ENCODE measurements at regions not wholly inside any gene's neighbourhood (a gene's known extent, or its start where the extent isn't known, plus 50 kb on each side); places are given as distances from the start of the nearest gene placed in this dataset.

DNA sequence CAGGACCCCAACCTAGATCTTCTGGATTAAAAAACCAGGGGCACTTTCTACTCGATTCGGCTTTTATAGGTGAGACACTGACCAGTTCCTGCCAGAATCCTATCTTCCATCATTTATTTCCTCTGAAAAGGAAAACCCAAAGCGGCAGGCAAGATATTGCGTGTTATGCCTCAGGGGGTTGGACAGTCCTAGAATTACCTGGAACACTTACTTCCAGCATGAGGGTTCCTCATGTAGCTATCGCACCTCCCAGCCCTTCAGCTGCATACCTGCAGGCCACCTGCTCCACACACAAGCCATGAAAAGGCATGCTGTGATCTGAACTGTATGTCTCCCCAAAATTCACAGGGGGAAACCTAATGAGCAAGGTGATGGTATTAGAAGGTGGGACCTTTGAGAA, 58.3 kb upstream of the DLG1 start:
- TF ChIP-seq, protein P1, sequence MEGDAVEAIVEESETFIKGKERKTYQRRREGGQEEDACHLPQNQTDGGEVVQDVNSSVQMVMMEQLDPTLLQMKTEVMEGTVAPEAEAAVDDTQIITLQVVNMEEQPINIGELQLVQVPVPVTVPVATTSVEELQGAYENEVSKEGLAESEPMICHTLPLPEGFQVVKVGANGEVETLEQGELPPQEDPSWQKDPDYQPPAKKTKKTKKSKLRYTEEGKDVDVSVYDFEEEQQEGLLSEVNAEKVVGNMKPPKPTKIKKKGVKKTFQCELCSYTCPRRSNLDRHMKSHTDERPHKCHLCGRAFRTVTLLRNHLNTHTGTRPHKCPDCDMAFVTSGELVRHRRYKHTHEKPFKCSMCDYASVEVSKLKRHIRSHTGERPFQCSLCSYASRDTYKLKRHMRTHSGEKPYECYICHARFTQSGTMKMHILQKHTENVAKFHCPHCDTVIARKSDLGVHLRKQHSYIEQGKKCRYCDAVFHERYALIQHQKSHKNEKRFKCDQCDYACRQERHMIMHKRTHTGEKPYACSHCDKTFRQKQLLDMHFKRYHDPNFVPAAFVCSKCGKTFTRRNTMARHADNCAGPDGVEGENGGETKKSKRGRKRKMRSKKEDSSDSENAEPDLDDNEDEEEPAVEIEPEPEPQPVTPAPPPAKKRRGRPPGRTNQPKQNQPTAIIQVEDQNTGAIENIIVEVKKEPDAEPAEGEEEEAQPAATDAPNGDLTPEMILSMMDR (IDR thresholded peaks at IDR 0.05; ENCODE audit: insufficient read depth, low read depth, low read length), result no peak
- no peak overlapping the region for H3K4me3 ChIP-seq (ENCODE audit: low read depth, low read length)
- no peak for DNase-seq (ENCODE audit: low read depth)

DNA sequence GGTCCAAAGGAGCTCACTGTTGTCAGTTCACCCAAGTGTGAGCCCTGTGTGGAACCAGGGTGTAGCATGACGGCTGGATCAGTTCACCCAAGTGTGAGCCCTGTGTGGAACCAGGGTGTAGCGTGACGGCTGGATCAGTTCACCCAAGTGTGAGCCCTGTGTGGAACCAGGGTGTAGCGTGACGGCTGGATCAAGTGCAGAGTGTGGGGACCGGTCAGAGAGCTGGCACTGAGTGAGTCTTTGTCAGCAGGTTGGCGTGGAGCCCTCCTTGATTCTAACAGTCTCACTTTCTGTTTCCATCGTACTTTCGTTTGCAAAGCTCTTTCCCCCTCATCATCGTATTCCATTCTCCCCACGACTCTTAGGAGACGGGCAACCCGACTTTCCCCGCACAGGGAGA, 57.9 kb upstream of the DLG1 start:
- H3K4me3 ChIP-seq (ENCODE audit: low read depth, low read length), result no peak overlapping the region
- DNase-seq (ENCODE audit: low read depth), result no peak
- TF ChIP-seq, protein P1 (IDR thresholded peaks at IDR 0.05; ENCODE audit: insufficient read depth, low read depth, low read length), result no peak

DNA sequence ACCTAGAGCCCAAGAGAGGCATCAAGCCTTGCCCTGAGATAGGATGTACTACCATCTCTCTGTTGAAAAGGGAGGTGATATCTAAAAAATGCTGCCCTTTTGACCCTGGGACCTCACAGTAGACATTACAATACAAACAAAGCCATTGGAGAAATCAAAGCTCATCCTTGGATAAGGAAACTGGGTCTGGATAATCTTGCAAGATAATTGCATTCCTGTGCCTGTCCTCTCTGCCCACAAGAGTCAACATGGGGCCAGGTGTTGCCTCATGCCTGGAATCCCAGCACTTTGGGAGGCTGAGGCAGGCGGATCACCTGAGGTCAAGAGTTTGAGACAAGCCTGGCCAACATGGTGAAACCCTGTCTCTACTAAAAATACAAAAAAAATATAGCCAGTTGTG, 57.3 kb upstream of the DLG1 start:
- DNase-seq (ENCODE audit: low read depth), result peak; percentile 81
- TF ChIP-seq, protein P1 (IDR thresholded peaks at IDR 0.05; ENCODE audit: insufficient read depth, low read depth, low read length), result no peak
- no peak overlapping the region for H3K4me3 ChIP-seq (ENCODE audit: low read depth, low read length)

DNA sequence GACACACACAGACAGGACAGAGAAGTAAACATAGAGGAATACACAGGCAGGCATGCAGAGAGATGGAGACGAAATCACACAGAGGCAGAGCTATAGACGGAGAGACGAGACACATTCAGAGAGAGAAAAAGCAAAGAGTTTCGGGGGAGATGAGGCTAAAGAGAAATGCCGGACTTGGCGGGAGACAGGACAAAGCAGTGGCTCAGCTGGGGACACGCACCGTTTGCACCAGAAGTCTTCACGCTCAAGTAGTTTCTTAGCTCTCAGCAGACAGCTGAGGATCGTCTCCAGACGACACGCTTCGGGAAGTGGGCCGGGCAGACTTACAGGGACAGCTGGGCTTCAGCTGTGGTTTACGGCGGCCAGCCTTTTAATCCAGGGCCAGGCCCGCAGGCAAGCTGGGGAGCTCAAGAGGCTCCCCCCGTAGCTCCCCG, 56.2 kb upstream of the DLG1 start:
- DNase-seq (ENCODE audit: low read depth), result peak; percentile 90
- peak overlapping the region; percentile 43 for H3K4me3 ChIP-seq (ENCODE audit: low read depth, low read length)
- TF ChIP-seq, protein P1 (IDR thresholded peaks at IDR 0.05; ENCODE audit: insufficient read depth, low read depth, low read length), result no peak

DNA sequence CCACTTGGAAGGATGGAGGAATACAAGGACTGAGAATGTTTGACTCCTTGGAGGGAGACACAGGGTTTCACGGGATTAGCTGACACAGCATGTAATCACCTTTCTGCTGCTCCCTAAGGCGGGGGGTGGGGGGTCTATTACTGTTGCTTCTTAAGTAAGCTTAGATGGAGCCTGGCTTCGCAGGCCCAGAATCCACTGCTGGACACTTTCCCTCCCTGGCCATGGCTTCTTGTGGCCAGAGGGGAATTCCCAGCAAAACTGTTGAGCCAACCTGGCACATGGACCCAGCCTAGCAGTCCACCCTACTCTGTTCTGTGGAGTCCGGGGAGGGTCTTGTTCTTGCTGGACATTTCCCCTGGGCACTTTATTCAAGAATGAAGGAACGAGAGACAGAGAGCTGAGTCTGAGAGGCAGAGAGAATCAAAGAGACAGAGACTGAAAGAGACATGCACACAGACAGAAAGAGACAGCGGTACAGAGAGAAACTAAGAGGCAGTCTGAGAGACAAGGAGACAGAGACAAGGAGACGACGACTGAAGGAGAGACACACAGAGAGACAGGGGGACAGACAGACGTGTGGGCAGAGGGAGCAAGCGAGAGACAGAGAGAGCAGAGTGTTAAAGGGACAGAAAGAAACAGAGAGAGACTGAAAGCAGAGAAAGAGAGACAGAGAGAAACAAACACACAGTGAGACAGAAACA, 55.6 kb upstream of the DLG1 start:
- TF ChIP-seq, protein P1 (IDR thresholded peaks at IDR 0.05; ENCODE audit: insufficient read depth, low read depth, low read length), result no peak
- no peak for DNase-seq (ENCODE audit: low read depth)
- H3K4me3 ChIP-seq (ENCODE audit: low read depth, low read length), result peak overlapping the region; percentile 43

DNA sequence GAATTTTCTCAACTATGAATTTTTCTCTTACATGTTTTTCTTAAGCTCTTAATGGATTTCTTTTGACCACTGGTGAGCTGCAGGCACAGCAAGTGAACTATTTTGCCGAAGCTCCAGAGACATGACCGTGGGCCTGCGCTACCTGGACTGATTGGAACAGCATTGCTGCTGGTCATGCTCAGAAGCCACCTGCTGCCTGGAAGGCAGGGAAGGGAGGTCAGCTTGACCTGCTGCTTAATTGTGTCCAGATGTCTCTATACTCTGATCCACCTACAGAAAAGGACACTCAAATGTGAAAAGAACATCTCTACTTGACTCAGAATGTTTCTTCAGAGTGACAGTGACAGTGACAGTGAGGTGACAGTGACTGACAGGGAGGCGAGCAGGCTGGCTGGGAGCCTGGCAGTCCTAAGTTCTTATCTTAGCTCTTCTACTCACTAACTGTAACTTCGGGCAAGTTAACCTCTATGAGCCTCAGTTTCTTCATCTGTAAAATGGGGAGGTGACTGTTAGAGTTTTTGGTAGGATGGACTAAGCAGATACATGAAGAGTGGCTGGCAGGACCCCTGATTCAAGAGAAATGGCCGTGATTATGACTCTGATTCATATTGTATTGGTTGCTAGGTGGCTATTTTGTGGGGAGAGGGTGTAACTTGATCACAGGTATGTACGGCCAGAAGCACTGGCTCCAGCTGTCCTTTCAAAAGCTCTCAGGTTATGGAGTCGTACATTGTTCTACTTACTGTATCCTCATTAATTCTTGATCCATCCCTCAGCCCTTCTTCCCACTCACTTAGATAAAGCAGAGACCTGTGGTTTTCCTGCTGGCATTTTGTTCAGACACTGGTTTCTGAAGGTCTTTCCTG, 54.8 kb upstream of the DLG1 start:
- TF ChIP-seq, protein P1 (IDR thresholded peaks at IDR 0.05; ENCODE audit: insufficient read depth, low read depth, low read length), result no peak
- H3K4me3 ChIP-seq (ENCODE audit: low read depth, low read length), result no peak overlapping the region
- DNase-seq (ENCODE audit: low read depth), result peak; percentile 66

Data from fibroblast of villous mesenchyme (primary cell).